ENCODE measurements at regions not wholly inside any gene's neighbourhood (a gene's known extent, or its start where the extent isn't known, plus 50 kb on each side); places are given as distances from the start of the nearest gene placed in this dataset.

DNA sequence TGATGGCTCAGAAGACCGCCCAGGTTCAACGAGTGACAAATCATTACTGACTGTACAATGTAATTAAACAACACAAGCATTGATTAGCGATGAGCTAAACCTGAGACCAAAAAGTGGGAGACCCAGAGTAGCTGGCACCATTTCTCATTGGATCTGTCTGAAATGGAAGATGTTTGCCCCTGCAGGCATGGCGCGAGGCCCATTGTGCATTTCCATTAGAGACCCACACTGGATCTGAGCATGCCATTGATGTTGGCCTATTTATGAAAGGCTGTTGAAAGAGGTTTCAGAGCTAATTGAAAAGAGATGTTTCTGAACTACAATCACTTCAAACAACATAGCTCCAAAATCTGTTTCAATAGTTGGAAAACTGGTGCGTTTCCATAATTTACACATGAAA lies 196.7 kb downstream of the TFAP2B start:
- H3K27me3 ChIP-seq (ENCODE audit: control insufficient read depth in 1 of 2, insufficient read depth in 2 of 2, low read length in 2 of 2) = no peaks in the 10 kb centered on the region
- no peak overlapping the region for H3K9ac ChIP-seq (ENCODE audit: low read depth in 1 of 2, low read length in 2 of 2)
- H3K9me3 ChIP-seq (ENCODE audit: control insufficient read depth in 1 of 2, low read length in 2 of 2) = no peaks in the 10 kb centered on the region
- H3K36me3 ChIP-seq (ENCODE audit: control insufficient read depth in 1 of 2, insufficient read depth in 2 of 2, low read length in 2 of 2) = no peaks in the 10 kb centered on the region
- H3K4me3 ChIP-seq (ENCODE audit: low read depth in 1 of 2, low read length in 2 of 2) = no peak overlapping the region
- no peaks in the 10 kb centered on the region for H3K4me1 ChIP-seq (ENCODE audit: control insufficient read depth in 1 of 2, insufficient read depth in 2 of 2, low read length in 2 of 2)
- H3K27ac ChIP-seq (ENCODE audit: low read depth, low read length) = no peak overlapping the region

DNA sequence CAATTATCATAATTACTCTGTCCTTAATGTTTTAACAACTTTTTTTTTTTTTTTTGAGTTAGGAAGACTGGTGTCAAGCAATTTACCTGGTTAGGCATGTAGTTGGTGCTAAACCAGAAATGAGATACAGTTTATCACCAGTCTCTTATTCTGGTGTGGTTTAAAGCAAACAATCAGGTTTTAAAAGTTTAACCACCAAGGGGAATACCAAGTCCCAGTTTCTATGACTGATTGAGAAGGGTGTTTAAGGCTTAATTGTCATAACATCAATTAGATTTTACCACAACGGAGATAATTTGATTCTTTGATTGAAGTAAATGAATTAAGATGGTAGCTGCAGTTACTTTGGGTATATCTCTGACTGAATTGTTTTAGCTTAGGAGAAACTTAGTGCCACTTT lies 197.8 kb downstream of the TFAP2B start:
- Histone ChIP-seq H3K27ac (ENCODE audit: low read depth, low read length) (no peak overlapping the region), H3K4me1 (ENCODE audit: control insufficient read depth in 1 of 2, insufficient read depth in 2 of 2, low read length in 2 of 2) (no peaks in the 10 kb centered on the region), H3K36me3 (ENCODE audit: control insufficient read depth in 1 of 2, insufficient read depth in 2 of 2, low read length in 2 of 2) (no peaks in the 10 kb centered on the region), H3K4me3 (ENCODE audit: low read depth in 1 of 2, low read length in 2 of 2) (no peak overlapping the region), H3K27me3 (ENCODE audit: control insufficient read depth in 1 of 2, insufficient read depth in 2 of 2, low read length in 2 of 2) (no peaks in the 10 kb centered on the region), H3K9me3 (ENCODE audit: control insufficient read depth in 1 of 2, low read length in 2 of 2) (no peaks in the 10 kb centered on the region), H3K9ac (ENCODE audit: low read depth in 1 of 2, low read length in 2 of 2) (no peak overlapping the region)

DNA sequence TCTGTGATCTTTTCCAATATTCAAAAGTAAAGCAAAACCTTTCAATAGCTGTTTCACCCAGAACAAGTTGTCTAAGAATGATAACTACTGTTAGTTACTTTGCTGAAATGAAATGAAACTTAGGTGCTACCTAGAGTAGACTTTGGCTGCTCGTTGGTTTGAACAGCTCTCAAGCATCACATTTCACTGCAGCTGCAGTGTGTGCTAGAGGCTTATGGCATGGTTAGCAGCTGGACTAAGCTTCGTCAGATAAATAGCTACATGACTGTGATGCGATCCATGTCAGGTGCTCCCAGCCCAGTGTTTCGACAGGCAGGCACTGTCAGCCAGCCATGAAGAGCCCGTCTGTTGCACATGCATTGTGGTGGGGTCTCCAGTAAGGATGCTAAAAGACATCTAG lies 201.1 kb downstream of the TFAP2B start:
- Histone ChIP-seq H3K36me3 (ENCODE audit: control insufficient read depth in 1 of 2, insufficient read depth in 2 of 2, low read length in 2 of 2) (no peaks in the 10 kb centered on the region), H3K4me1 (ENCODE audit: control insufficient read depth in 1 of 2, insufficient read depth in 2 of 2, low read length in 2 of 2) (no peaks in the 10 kb centered on the region), H3K9me3 (ENCODE audit: control insufficient read depth in 1 of 2, low read length in 2 of 2) (no peaks in the 10 kb centered on the region), H3K27me3 (ENCODE audit: control insufficient read depth in 1 of 2, insufficient read depth in 2 of 2, low read length in 2 of 2) (no peaks in the 10 kb centered on the region), H3K4me3 (ENCODE audit: low read depth in 1 of 2, low read length in 2 of 2) (no peak overlapping the region), H3K9ac (ENCODE audit: low read depth in 1 of 2, low read length in 2 of 2) (no peak overlapping the region), H3K27ac (ENCODE audit: low read depth, low read length) (no peak overlapping the region)

- Histone ChIP-seq H3K27me3 (ENCODE audit: control insufficient read depth in 1 of 2, insufficient read depth in 2 of 2, low read length in 2 of 2) (no peaks in the 10 kb centered on the region), H3K4me3 (ENCODE audit: low read depth in 1 of 2, low read length in 2 of 2) (no peak overlapping the region), H3K9ac (ENCODE audit: low read depth in 1 of 2, low read length in 2 of 2) (no peak overlapping the region), H3K9me3 (ENCODE audit: control insufficient read depth in 1 of 2, low read length in 2 of 2) (no peaks in the 10 kb centered on the region), H3K36me3 (ENCODE audit: control insufficient read depth in 1 of 2, insufficient read depth in 2 of 2, low read length in 2 of 2) (no peaks in the 10 kb centered on the region), H3K27ac (ENCODE audit: low read depth, low read length) (no peak overlapping the region), H3K4me1 (ENCODE audit: control insufficient read depth in 1 of 2, insufficient read depth in 2 of 2, low read length in 2 of 2) (no peaks in the 10 kb centered on the region)
Observed at GRCh38 chr6:51021171-51021570, 202.5 kb downstream of the TFAP2B start.

DNA sequence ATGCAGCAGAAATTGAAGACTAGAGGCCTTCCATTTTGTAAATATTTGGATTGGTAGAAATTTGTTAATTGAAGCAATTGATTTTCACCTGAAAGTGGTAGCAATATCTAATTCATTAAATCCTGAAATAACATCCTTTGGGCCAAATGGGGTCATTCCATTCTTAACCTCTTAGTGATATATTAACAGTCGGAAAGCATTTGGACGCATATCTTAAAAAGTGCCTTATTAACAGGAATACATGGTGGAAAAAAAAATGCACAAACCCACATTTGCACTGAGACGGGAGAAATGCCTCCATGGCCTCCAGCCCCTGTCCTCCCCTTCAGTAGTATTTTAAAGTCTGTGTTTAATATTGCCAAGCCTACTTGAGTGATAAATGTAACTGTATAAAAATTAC lies 205.5 kb downstream of the TFAP2B start:
- Histone ChIP-seq H3K27me3 (ENCODE audit: control insufficient read depth in 1 of 2, insufficient read depth in 2 of 2, low read length in 2 of 2) (no peaks in the 10 kb centered on the region), H3K9ac (ENCODE audit: low read depth in 1 of 2, low read length in 2 of 2) (no peak overlapping the region), H3K4me1 (ENCODE audit: control insufficient read depth in 1 of 2, insufficient read depth in 2 of 2, low read length in 2 of 2) (no peaks in the 10 kb centered on the region), H3K9me3 (ENCODE audit: control insufficient read depth in 1 of 2, low read length in 2 of 2) (no peaks in the 10 kb centered on the region), H3K4me3 (ENCODE audit: low read depth in 1 of 2, low read length in 2 of 2) (no peak overlapping the region), H3K36me3 (ENCODE audit: control insufficient read depth in 1 of 2, insufficient read depth in 2 of 2, low read length in 2 of 2) (no peaks in the 10 kb centered on the region), H3K27ac (ENCODE audit: low read depth, low read length) (no peak overlapping the region)

GRCh38 chr6:51025082-51025777 lies 206.6 kb downstream of the TFAP2B start:
- H3K9ac ChIP-seq (ENCODE audit: low read depth in 1 of 2, low read length in 2 of 2) = no peak overlapping the region
- no peak overlapping the region for H3K4me3 ChIP-seq (ENCODE audit: low read depth in 1 of 2, low read length in 2 of 2)
- H3K4me1 ChIP-seq (ENCODE audit: control insufficient read depth in 1 of 2, insufficient read depth in 2 of 2, low read length in 2 of 2) = no peaks in the 10 kb centered on the region
- no peak overlapping the region for H3K27ac ChIP-seq (ENCODE audit: low read depth, low read length)
- H3K9me3 ChIP-seq (ENCODE audit: control insufficient read depth in 1 of 2, low read length in 2 of 2) = no peaks in the 10 kb centered on the region
- H3K36me3 ChIP-seq (ENCODE audit: control insufficient read depth in 1 of 2, insufficient read depth in 2 of 2, low read length in 2 of 2) = no peaks in the 10 kb centered on the region
- H3K27me3 ChIP-seq (ENCODE audit: control insufficient read depth in 1 of 2, insufficient read depth in 2 of 2, low read length in 2 of 2) = no peaks in the 10 kb centered on the region

GRCh38 chr6:51027283-51028065 lies 208.8 kb downstream of the TFAP2B start:
- H3K9ac ChIP-seq (ENCODE audit: low read depth in 1 of 2, low read length in 2 of 2) = no peak overlapping the region
- H3K9me3 ChIP-seq (ENCODE audit: control insufficient read depth in 1 of 2, low read length in 2 of 2) = no peaks in the 10 kb centered on the region
- no peak overlapping the region for H3K27ac ChIP-seq (ENCODE audit: low read depth, low read length)
- H3K4me1 ChIP-seq (ENCODE audit: control insufficient read depth in 1 of 2, insufficient read depth in 2 of 2, low read length in 2 of 2) = no peaks in the 10 kb centered on the region
- no peaks in the 10 kb centered on the region for H3K36me3 ChIP-seq (ENCODE audit: control insufficient read depth in 1 of 2, insufficient read depth in 2 of 2, low read length in 2 of 2)
- H3K4me3 ChIP-seq (ENCODE audit: low read depth in 1 of 2, low read length in 2 of 2) = no peak overlapping the region
- no peaks in the 10 kb centered on the region for H3K27me3 ChIP-seq (ENCODE audit: control insufficient read depth in 1 of 2, insufficient read depth in 2 of 2, low read length in 2 of 2)

DNA sequence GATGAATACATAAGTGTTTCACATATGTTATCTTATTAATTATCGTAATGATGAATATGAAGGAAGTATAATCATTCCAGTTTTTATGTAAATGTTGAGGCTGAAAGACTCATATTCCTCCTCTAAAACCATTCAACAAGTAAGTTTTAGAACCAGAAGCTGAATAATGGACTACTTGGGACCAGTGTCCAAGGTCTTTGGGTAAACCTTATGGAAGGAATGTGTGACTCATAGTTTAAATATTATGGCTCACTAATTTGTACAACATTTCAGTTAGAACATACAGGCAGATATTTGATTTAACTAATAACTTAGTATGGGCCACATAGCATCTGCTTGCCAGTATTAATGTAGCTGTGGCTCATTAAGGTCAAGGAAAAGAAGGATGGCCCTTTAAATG lies 209.6 kb downstream of the TFAP2B start:
- H3K27ac ChIP-seq (ENCODE audit: low read depth, low read length) = no peak overlapping the region

DNA sequence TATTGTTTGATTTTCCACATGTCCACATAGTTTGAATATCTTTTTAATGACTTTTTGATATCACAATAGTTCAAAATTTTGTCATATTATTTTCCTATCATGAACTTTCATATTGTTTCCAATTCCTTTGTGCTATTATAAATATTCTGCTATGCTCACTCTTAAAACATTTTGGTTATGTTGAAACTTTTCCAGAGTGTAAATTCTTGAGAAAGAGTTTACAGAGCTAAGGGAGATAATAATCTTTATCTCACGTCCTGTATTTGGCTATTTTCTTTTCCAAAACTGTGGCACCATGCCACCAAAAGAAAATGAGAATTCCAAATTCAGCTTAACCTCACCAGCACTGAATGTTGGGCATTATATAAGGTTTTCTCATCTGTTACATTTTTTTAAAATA lies 210.9 kb downstream of the TFAP2B start:
- Histone ChIP-seq H3K9ac (ENCODE audit: low read depth in 1 of 2, low read length in 2 of 2) (no peak overlapping the region), H3K4me1 (ENCODE audit: control insufficient read depth in 1 of 2, insufficient read depth in 2 of 2, low read length in 2 of 2) (no peaks in the 10 kb centered on the region), H3K36me3 (ENCODE audit: control insufficient read depth in 1 of 2, insufficient read depth in 2 of 2, low read length in 2 of 2) (no peaks in the 10 kb centered on the region), H3K4me3 (ENCODE audit: low read depth in 1 of 2, low read length in 2 of 2) (no peak overlapping the region), H3K27ac (ENCODE audit: low read depth, low read length) (no peak overlapping the region), H3K9me3 (ENCODE audit: control insufficient read depth in 1 of 2, low read length in 2 of 2) (no peaks in the 10 kb centered on the region), H3K27me3 (ENCODE audit: control insufficient read depth in 1 of 2, insufficient read depth in 2 of 2, low read length in 2 of 2) (no peaks in the 10 kb centered on the region)

More for the DNA sequence above, 209.6 kb downstream of the TFAP2B start:
- no peak overlapping the region for H3K4me3 ChIP-seq (ENCODE audit: low read depth in 1 of 2, low read length in 2 of 2)
- no peaks in the 10 kb centered on the region for H3K27me3 ChIP-seq (ENCODE audit: control insufficient read depth in 1 of 2, insufficient read depth in 2 of 2, low read length in 2 of 2)
- H3K9me3 ChIP-seq (ENCODE audit: control insufficient read depth in 1 of 2, low read length in 2 of 2) = no peaks in the 10 kb centered on the region
- H3K36me3 ChIP-seq (ENCODE audit: control insufficient read depth in 1 of 2, insufficient read depth in 2 of 2, low read length in 2 of 2) = no peaks in the 10 kb centered on the region
- no peaks in the 10 kb centered on the region for H3K4me1 ChIP-seq (ENCODE audit: control insufficient read depth in 1 of 2, insufficient read depth in 2 of 2, low read length in 2 of 2)
- H3K9ac ChIP-seq (ENCODE audit: low read depth in 1 of 2, low read length in 2 of 2) = no peak overlapping the region

GRCh38 chr6:51045548-51045947 lies 226.9 kb downstream of the TFAP2B start:
- Histone ChIP-seq H3K4me1 (ENCODE audit: control insufficient read depth in 1 of 2, insufficient read depth in 2 of 2, low read length in 2 of 2) (no peaks in the 10 kb centered on the region), H3K27ac (ENCODE audit: low read depth, low read length) (no peak overlapping the region), H3K27me3 (ENCODE audit: control insufficient read depth in 1 of 2, insufficient read depth in 2 of 2, low read length in 2 of 2) (no peaks in the 10 kb centered on the region), H3K9me3 (ENCODE audit: control insufficient read depth in 1 of 2, low read length in 2 of 2) (no peaks in the 10 kb centered on the region), H3K9ac (ENCODE audit: low read depth in 1 of 2, low read length in 2 of 2) (no peak overlapping the region), H3K36me3 (ENCODE audit: control insufficient read depth in 1 of 2, insufficient read depth in 2 of 2, low read length in 2 of 2) (no peaks in the 10 kb centered on the region), H3K4me3 (ENCODE audit: low read depth in 1 of 2, low read length in 2 of 2) (no peak overlapping the region)

All from duodenal mucosa (tissue), 2 donors.